Heart left ventricle (tissue), 16 donors: ENCODE measurements at regions not wholly inside any gene's neighbourhood (a gene's known extent, or its start where the extent isn't known, plus 50 kb on each side); places are given as distances from the start of the nearest gene placed in this dataset.

ENCODE experiments used
- ATAC-seq, 4 donors: fragments of 200-7000 bp; cut with Tn5 transposase; one replicate each; pipeline ENCODE4 v1.9.1; 2020 to 2022; ENCODE audit warnings: moderate library complexity in 4 of 4, mild to moderate bottlenecking in 3 of 4, moderate number of reproducible peaks in 1 of 4
- DNase-seq, 5 donors: peaks; one replicate each; pipeline ENCODE4 v3.0.0-alpha.2; 2020
- H3K27ac ChIP-seq, 12 donors: fragments of 200-600 bp; sonication (generic) in 4 of 12; one replicate each; pipeline versions ENCODE4 v1.5.0 to v1.8.0; 2016 to 2022; ENCODE audit warnings: mild to moderate bottlenecking in 2 of 12
- H3K27me3 ChIP-seq, 9 donors: fragments of 200-600 bp; sonication (generic) in 2 of 9; one replicate each; pipeline versions ENCODE4 v1.5.1 to v1.8.0; 2016 to 2022; ENCODE audit warnings: mild to moderate bottlenecking in 3 of 9
- H3K36me3 ChIP-seq, 9 donors: fragments of 200-600 bp; sonication (generic) in 2 of 9; one replicate each; pipeline versions ENCODE4 v1.5.0 to v1.8.0; 2018 to 2022; ENCODE audit warnings: mild to moderate bottlenecking in 2 of 9
- H3K4me1 ChIP-seq, 12 donors: fragments of 200-600 bp; sonication (generic) in 4 of 12; one replicate each; pipeline versions ENCODE4 v1.5.0 to v1.8.0; 2016 to 2022; ENCODE audit warnings: mild to moderate bottlenecking in 3 of 12
- H3K4me3 ChIP-seq, 12 donors: fragments of 200-600 bp; sonication (generic) in 4 of 12; one replicate each; pipeline versions ENCODE4 v1.5.0 to v1.8.0; 2017 to 2022; ENCODE audit warnings: mild to moderate bottlenecking in 9 of 12, moderate library complexity in 4 of 12
- H3K9me3 ChIP-seq, 12 donors: fragments of 200-600 bp; sonication (generic) in 4 of 12; one replicate each; pipeline versions ENCODE4 v1.5.0 to v1.8.0; 2016 to 2022; ENCODE audit warnings: mild to moderate bottlenecking in 1 of 12
- CTCF ChIP-seq, 12 donors: fragments of 200-600 bp; sonication (generic) in 4 of 12; IDR thresholded peaks; one replicate each; pipeline versions ENCODE4 v1.5.0 to v1.8.0; 2018 to 2022; ENCODE audit warnings: antibody characterized with exemption in 12 of 12, mild to moderate bottlenecking in 5 of 12
- POLR2A ChIP-seq, 2 donors: fragments of 450-650 bp; IDR thresholded peaks; one replicate each; pipeline ENCODE4 v1.6.1; 2017; ENCODE audit warnings: antibody characterized with exemption in 2 of 2, mild to moderate bottlenecking in 2 of 2, moderate library complexity in 2 of 2
- WGBS, 4 donors: extraction: QIAGEN DNeasy Blood & Tissue Kit in 2 of 4; methylation state at CpG; one replicate each; pipeline versions ENCODE4 v1.1.5 to v1.1.7; 2013 to 2018; 5-methylcytosine and 5-hydroxymethylcytosine counted together
- intact Hi-C, 10 donors: fragments of 100-400 bp; cut with DNase I; formaldehyde crosslinking; loops; one replicate each; pipeline versions ENCODE4 v1.11.1 to v1.14.2; 2022
- donor health status: ischemic (EF 13 %, LVEDD 7.1; RV severe dilation, severe dysfunction).
- donor health status: healthy with polysubstance abuse.
- donor health status: DM: no; HTN: yes; CAD: no.
- donor health status: DM: no; HTN: no; CAD: no.
- donor health status: ischemic (EF 25% LVEDD 6.9; RV normal size, moderate dysfunction).
- donor health status: ischemic (EF 25% LVEDD 5.7; RV mildly dilated, moderate dysfunction).
- donor health status: healthy.
- donor health status: DM: yes; HTN: yes; CAD: no.
- donor health status: ischemic (EF 35%, LVEDD 5.7; RV mildly dilated, moderate dysfunction).
- donor health status: nonischemic (EF 11% LVEDD 7.7; RV severe dilation, severe dysfunction).
- donor health status: DM: yes; HTN: yes; CAD: no.
- donor health status: PGD.
- donor health status: ischemic (EF 29% LVEDD 5.4; RV normal size, mild dysfunction).
- donor health status: nonischemic (EF 23%, LVEDD 6.1; RV moderate dilation, normal function).

GRCh38 chr6:158909938-158910337 is 90.1 kb downstream of the RSPH3 start:
- DNase-seq = no peak
- 40 to 53% (median 46%) methylated on average over 13 of the region's 13 CpGs for WGBS, 4 donors
- intact Hi-C loops = no loop called here

GRCh38 chr6:158908606-158909005 is 89.4 kb upstream of the EZR start:
- H3K36me3 ChIP-seq = no peaks in the 10 kb centered on the region
- ATAC-seq (no peak), DNase-seq (no peak)
- no peak overlapping the region for H3K27ac ChIP-seq
- H3K4me3 ChIP-seq = no peak overlapping the region
- intact Hi-C loops = no loop called here
- TF ChIP-seq CTCF (IDR thresholded peaks at IDR 0.05) = no peak
- no peak for TF ChIP-seq POLR2A (IDR thresholded peaks at IDR 0.05)
- peaks cover 0 to 28% (median 12%) of the 10 kb centered on the region in 12 donors for H3K9me3 ChIP-seq
- peaks cover 0 to 20% (median 0%) of the 10 kb centered on the region in 12 donors for H3K4me1 ChIP-seq
- WGBS, 4 donors = 98 to 100% (median 100%) methylated on average over 1 of the region's 1 CpG
- H3K27me3 ChIP-seq = peaks cover 0 to 5% (median 0%) of the 10 kb centered on the region in 9 donors

More at GRCh38 chr6:158909938-158910337, 90.1 kb downstream of the RSPH3 start:
- Histone ChIP-seq H3K27ac (no peak overlapping the region), H3K36me3 (no peaks in the 10 kb centered on the region), H3K4me1 (peaks cover 0 to 20% (median 0%) of the 10 kb centered on the region in 12 donors), H3K9me3 (peaks cover 0 to 20% (median 8%) of the 10 kb centered on the region in 12 donors), H3K4me3 (no peak overlapping the region), H3K27me3 (peaks cover 0 to 5% (median 0%) of the 10 kb centered on the region in 9 donors)
- ATAC-seq = no peak
- no peak for TF ChIP-seq CTCF (IDR thresholded peaks at IDR 0.05)
- no peak for TF ChIP-seq POLR2A (IDR thresholded peaks at IDR 0.05)

GRCh38 chr6:158907931-158908330 is 88.8 kb upstream of the EZR start:
- no peak overlapping the region for H3K27ac ChIP-seq
- H3K4me3 ChIP-seq = no peak overlapping the region
- H3K4me1 ChIP-seq = peaks cover 0 to 20% (median 0%) of the 10 kb centered on the region in 12 donors
- H3K27me3 ChIP-seq = peaks cover 0 to 5% (median 0%) of the 10 kb centered on the region in 9 donors
- intact Hi-C loops = no loop called here
- no peaks in the 10 kb centered on the region for H3K36me3 ChIP-seq
- ATAC-seq = no peak
- WGBS, 4 donors = 87 to 92% (median 88%) methylated on average over 10 of the region's 10 CpGs
- TF ChIP-seq CTCF (IDR thresholded peaks at IDR 0.05) (no peak), POLR2A (IDR thresholded peaks at IDR 0.05) (no peak)
- DNase-seq = no peak
- peaks cover 0 to 28% (median 12%) of the 10 kb centered on the region in 12 donors for H3K9me3 ChIP-seq

GRCh38 chr6:158906926-158907325 is 87.8 kb upstream of the EZR start:
- Histone ChIP-seq H3K4me1 (peaks cover 0 to 14% (median 0%) of the 10 kb centered on the region in 12 donors), H3K4me3 (no peak overlapping the region), H3K36me3 (no peaks in the 10 kb centered on the region), H3K9me3 (peaks cover 0 to 28% (median 12%) of the 10 kb centered on the region in 12 donors), H3K27me3 (peaks cover 0 to 5% (median 0%) of the 10 kb centered on the region in 9 donors), H3K27ac (no peak overlapping the region)
- intact Hi-C loops = no loop called here
- ATAC-seq (no peak), DNase-seq (no peak)
- TF ChIP-seq POLR2A (IDR thresholded peaks at IDR 0.05) (no peak), CTCF (IDR thresholded peaks at IDR 0.05) (no peak)
- WGBS, 4 donors = 79 to 92% (median 90%) methylated on average over 4 of the region's 4 CpGs
